ENCODE measurements at regions not wholly inside any gene's neighbourhood (a gene's known extent, or its start where the extent isn't known, plus 50 kb on each side); places are given as distances from the start of the nearest gene placed in this dataset.

GRCh38 chr9:31415164-31415563, 969.3 kb upstream of the ACO1 start:
- TF ChIP-seq CTCF (IDR thresholded peaks at IDR 0.05; ENCODE audit: low read depth, low read length), result no peak
- TF ChIP-seq EZH2phosphoT487 (IDR thresholded peaks at IDR 0.05; ENCODE audit: low read depth), result no peak
